ENCODE measurements at regions not wholly inside any gene's neighbourhood (a gene's known extent, or its start where the extent isn't known, plus 50 kb on each side); places are given as distances from the start of the nearest gene placed in this dataset.
A peak's percentile ranks its signal among the peaks of the same experiment; 100 is the strongest.

DNA sequence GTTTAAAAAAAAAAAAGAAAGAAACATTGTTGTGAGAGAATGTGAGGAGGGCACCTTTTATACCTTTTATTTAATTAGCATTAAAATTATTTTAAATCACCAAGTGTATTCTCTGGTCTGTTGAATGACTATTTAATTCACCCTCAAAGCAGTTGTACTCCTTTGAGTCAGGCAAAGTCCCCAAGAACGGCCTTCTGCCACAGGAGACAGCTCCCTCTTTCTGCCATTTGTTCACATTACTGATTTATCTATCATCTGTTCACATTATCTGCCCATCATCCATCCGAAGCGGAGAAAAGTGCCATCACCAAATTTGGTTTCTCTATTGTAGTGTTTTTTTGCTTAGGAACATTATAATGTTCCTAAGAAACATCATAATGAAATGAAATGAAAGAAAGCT is 240.7 kb upstream of the DPP10 start:
- H3K27me3 ChIP-seq (ENCODE audit: control insufficient read depth, insufficient read depth, low read length) = no peaks in the 10 kb centered on the region
- no peaks in the 10 kb centered on the region for H3K36me3 ChIP-seq (ENCODE audit: control insufficient read depth, insufficient read depth, low read length)
- DNase-seq (ENCODE audit: low read depth) (no peak), FAIRE-seq (no peak)
- TF ChIP-seq CTCF (IDR thresholded peaks at IDR 0.05; ENCODE audit: insufficient read depth, low read length, severe bottlenecking) = no peak
- no peak overlapping the region for H3K4me3 ChIP-seq (ENCODE audit: low read depth, low read length)

GRCh38 chr2:114203679-114204078 is 238.8 kb upstream of the DPP10 start:
- Histone ChIP-seq H3K27me3 (ENCODE audit: control insufficient read depth, insufficient read depth, low read length) (no peaks in the 10 kb centered on the region), H3K4me3 (ENCODE audit: low read depth, low read length) (no peak overlapping the region), H3K36me3 (ENCODE audit: control insufficient read depth, insufficient read depth, low read length) (no peaks in the 10 kb centered on the region)
- FAIRE-seq = no peak
- no peak for TF ChIP-seq CTCF (IDR thresholded peaks at IDR 0.05; ENCODE audit: insufficient read depth, low read length, severe bottlenecking)
- no peak for DNase-seq (ENCODE audit: low read depth)

GRCh38 chr2:114213808-114214207 is 228.6 kb upstream of the DPP10 start:
- Histone ChIP-seq H3K27me3 (ENCODE audit: control insufficient read depth, insufficient read depth, low read length) (no peaks in the 10 kb centered on the region), H3K4me3 (ENCODE audit: low read depth, low read length) (no peak overlapping the region), H3K36me3 (ENCODE audit: control insufficient read depth, insufficient read depth, low read length) (no peaks in the 10 kb centered on the region)
- FAIRE-seq (peak; percentile 36), DNase-seq (ENCODE audit: low read depth) (no peak)
- TF ChIP-seq CTCF (IDR thresholded peaks at IDR 0.05; ENCODE audit: insufficient read depth, low read length, severe bottlenecking) = no peak

DNA sequence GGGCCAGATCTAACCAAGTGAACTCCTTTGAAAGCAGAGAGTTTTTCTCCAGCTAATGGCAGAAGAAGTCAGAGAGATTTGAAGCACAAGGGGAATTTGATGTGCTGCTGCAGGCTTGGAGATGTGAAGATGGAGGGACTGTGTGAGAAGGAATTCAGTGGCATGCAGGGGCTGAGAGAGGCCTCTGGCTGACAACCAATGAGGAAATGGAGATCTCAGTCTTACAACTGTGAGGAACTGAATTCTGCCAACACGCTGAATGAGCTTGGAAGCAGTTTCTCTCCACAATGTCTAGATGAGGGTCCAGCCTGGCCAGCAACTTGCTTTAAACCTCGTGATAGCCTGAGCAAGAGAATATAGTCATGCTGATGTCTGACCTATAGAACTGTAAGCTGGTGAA is 224.1 kb upstream of the DPP10 start:
- H3K4me3 ChIP-seq (ENCODE audit: low read depth, low read length) = no peak overlapping the region

GRCh38 chr2:114219456-114219855 is 223.0 kb upstream of the DPP10 start:
- no peak for TF ChIP-seq CTCF (IDR thresholded peaks at IDR 0.05; ENCODE audit: insufficient read depth, low read length, severe bottlenecking)
- Histone ChIP-seq H3K4me3 (ENCODE audit: low read depth, low read length) (no peak overlapping the region), H3K36me3 (ENCODE audit: control insufficient read depth, insufficient read depth, low read length) (no peaks in the 10 kb centered on the region), H3K27me3 (ENCODE audit: control insufficient read depth, insufficient read depth, low read length) (no peaks in the 10 kb centered on the region)
- DNase-seq (ENCODE audit: low read depth) = no peak
- FAIRE-seq = no peak

More for the DNA sequence above, 224.1 kb upstream of the DPP10 start:
- no peak for TF ChIP-seq CTCF (IDR thresholded peaks at IDR 0.05; ENCODE audit: insufficient read depth, low read length, severe bottlenecking)
- Histone ChIP-seq H3K27me3 (ENCODE audit: control insufficient read depth, insufficient read depth, low read length) (no peaks in the 10 kb centered on the region), H3K36me3 (ENCODE audit: control insufficient read depth, insufficient read depth, low read length) (no peaks in the 10 kb centered on the region)
- no peak for DNase-seq (ENCODE audit: low read depth)
- FAIRE-seq = no peak

- no peaks in the 10 kb centered on the region for H3K36me3 ChIP-seq (ENCODE audit: control insufficient read depth, insufficient read depth, low read length)
- H3K27me3 ChIP-seq (ENCODE audit: control insufficient read depth, insufficient read depth, low read length) = no peaks in the 10 kb centered on the region
- H3K4me3 ChIP-seq (ENCODE audit: low read depth, low read length) = no peak overlapping the region
- DNase-seq (ENCODE audit: low read depth) (no peak), FAIRE-seq (no peak)
- no peak for TF ChIP-seq CTCF (IDR thresholded peaks at IDR 0.05; ENCODE audit: insufficient read depth, low read length, severe bottlenecking)
Observed at GRCh38 chr2:114222344-114222743, 220.1 kb upstream of the DPP10 start.

Measured in bronchial epithelial cell (primary cell).